Nephron (organoid): ENCODE measurements at regions not wholly inside any gene's neighbourhood (a gene's known extent, or its start where the extent isn't known, plus 50 kb on each side); places are given as distances from the start of the nearest gene placed in this dataset.

Experiments
- H3K27ac Mint-ChIP-seq, 3 experiments: 2 replicates each; pipeline ENCODE4 v1.8.0; 2020; ENCODE audit warnings: mixed read lengths in 3 of 3, mild to moderate bottlenecking in 2 of 3, moderate library complexity in 1 of 3
- H3K27me3 Mint-ChIP-seq: 2 replicates; pipeline ENCODE4 v1.8.0; 2021; ENCODE audit warnings: low read depth, mild to moderate bottlenecking, moderate library complexity, mixed read lengths
- H3K36me3 Mint-ChIP-seq: 2 replicates; pipeline ENCODE4 v1.8.0; 2020; ENCODE audit warnings: low read depth, mixed read lengths
- H3K4me1 Mint-ChIP-seq: 2 replicates; pipeline ENCODE4 v1.8.0; 2020; ENCODE audit warnings: mixed read lengths
- H3K4me3 Mint-ChIP-seq, 3 experiments: 2 replicates each; pipeline ENCODE4 v1.8.0; 2020; ENCODE audit warnings: mild to moderate bottlenecking in 3 of 3, mixed read lengths in 3 of 3, moderate library complexity in 2 of 3
- H3K9me3 Mint-ChIP-seq: 2 replicates; pipeline ENCODE4 v1.8.0; 2020; ENCODE audit warnings: mixed read lengths
- CTCF ChIP-seq, 3 experiments: fragments of 200-600 bp; sonication (generic); IDR thresholded peaks; one replicate each; pipeline ENCODE4 v1.5.0; 2021; ENCODE audit warnings: antibody characterized with exemption in 3 of 3; ENCODE audit not compliant: unreplicated experiment in 3 of 3

GRCh38 chr6:112626468-112627082, 279.4 kb downstream of the RFPL4B start:
- TF ChIP-seq CTCF (IDR thresholded peaks at IDR 0.05; ENCODE audit: unreplicated experiment in 3 of 3) = no peak
- Mint-ChIP-seq H3K27ac (no peak overlapping the region), H3K36me3 (no peaks in the 10 kb centered on the region), H3K4me1 (peaks cover under 1% of the 10 kb centered on the region), H3K9me3 (no peaks in the 10 kb centered on the region), H3K4me3 (no peak overlapping the region), H3K27me3 (no peaks in the 10 kb centered on the region)

- Mint-ChIP-seq H3K27me3 (no peaks in the 10 kb centered on the region), H3K27ac (no peak overlapping the region)
These were observed 287.2 kb downstream of the RFPL4B start for GRCh38 chr6:112634376-112634775.

GRCh38 chr6:112636650-112637262, 289.6 kb downstream of the RFPL4B start:
- Mint-ChIP-seq H3K4me1 (peaks cover 12% of the 10 kb centered on the region), H3K27ac (no peak overlapping the region), H3K36me3 (no peaks in the 10 kb centered on the region), H3K9me3 (peaks cover 6% of the 10 kb centered on the region), H3K27me3 (no peaks in the 10 kb centered on the region), H3K4me3 (no peak overlapping the region)
- no peak for TF ChIP-seq CTCF (IDR thresholded peaks at IDR 0.05; ENCODE audit: unreplicated experiment in 3 of 3)

More at GRCh38 chr6:112634376-112634775, 287.2 kb downstream of the RFPL4B start:
- TF ChIP-seq CTCF (IDR thresholded peaks at IDR 0.05; ENCODE audit: unreplicated experiment in 3 of 3) = no peak
- no peak overlapping the region for H3K4me3 Mint-ChIP-seq
- peaks cover 7% of the 10 kb centered on the region for H3K4me1 Mint-ChIP-seq
- H3K9me3 Mint-ChIP-seq = peaks cover 6% of the 10 kb centered on the region
- H3K36me3 Mint-ChIP-seq = no peaks in the 10 kb centered on the region

GRCh38 chr6:112639391-112639831, 292.3 kb downstream of the RFPL4B start:
- H3K27ac Mint-ChIP-seq = no peak overlapping the region
- no peak for TF ChIP-seq CTCF (IDR thresholded peaks at IDR 0.05; ENCODE audit: unreplicated experiment in 3 of 3)
- H3K9me3 Mint-ChIP-seq = peaks cover 4% of the 10 kb centered on the region
- no peak overlapping the region for H3K4me3 Mint-ChIP-seq
- peaks cover 11% of the 10 kb centered on the region for H3K4me1 Mint-ChIP-seq
- H3K36me3 Mint-ChIP-seq = no peaks in the 10 kb centered on the region
- H3K27me3 Mint-ChIP-seq = no peaks in the 10 kb centered on the region

GRCh38 chr6:112640891-112641290, 293.8 kb downstream of the RFPL4B start:
- H3K4me1 Mint-ChIP-seq = peaks cover 5% of the 10 kb centered on the region
- TF ChIP-seq CTCF (IDR thresholded peaks at IDR 0.05; ENCODE audit: unreplicated experiment in 3 of 3) = no peak
- H3K27ac Mint-ChIP-seq = peak overlapping the region; percentile 41 to 71 (median 48)
- H3K27me3 Mint-ChIP-seq = no peaks in the 10 kb centered on the region
- no peaks in the 10 kb centered on the region for H3K36me3 Mint-ChIP-seq
- no peak overlapping the region for H3K4me3 Mint-ChIP-seq
- H3K9me3 Mint-ChIP-seq = no peaks in the 10 kb centered on the region

GRCh38 chr6:112649853-112650252, 302.7 kb downstream of the RFPL4B start:
- no peaks in the 10 kb centered on the region for H3K27me3 Mint-ChIP-seq
- no peak for TF ChIP-seq CTCF (IDR thresholded peaks at IDR 0.05; ENCODE audit: unreplicated experiment in 3 of 3)
- no peak overlapping the region for H3K4me3 Mint-ChIP-seq
- H3K27ac Mint-ChIP-seq = no peak overlapping the region
- peaks cover 3% of the 10 kb centered on the region for H3K9me3 Mint-ChIP-seq
- H3K4me1 Mint-ChIP-seq = no peaks in the 10 kb centered on the region
- no peaks in the 10 kb centered on the region for H3K36me3 Mint-ChIP-seq
